ENCODE measurements at regions not wholly inside any gene's neighbourhood (a gene's known extent, or its start where the extent isn't known, plus 50 kb on each side); places are given as distances from the start of the nearest gene placed in this dataset.

GRCh38 chr1:214187121-214187900, 93.6 kb upstream of the SMYD2 start:
- TF ChIP-seq CTCF (IDR thresholded peaks at IDR 0.05): no peak
- TF ChIP-seq EP300 (IDR thresholded peaks at IDR 0.05): no peak
- TF ChIP-seq POLR2A (IDR thresholded peaks at IDR 0.05): no peak

Measured in sigmoid colon (tissue), 4 donors.